IPS-15b (cell line): ENCODE measurements at regions not wholly inside any gene's neighbourhood (a gene's known extent, or its start where the extent isn't known, plus 50 kb on each side); places are given as distances from the start of the nearest gene placed in this dataset.

Experiments used
- H3K27me3 ChIP-seq: one replicate; pipeline ENCODE4 v1.6.1; 2013; ENCODE audit warnings: low read length; ENCODE audit not compliant: control insufficient read depth, insufficient read depth
- H3K36me3 ChIP-seq: one replicate; pipeline ENCODE4 v1.6.1; 2013; ENCODE audit warnings: low read length; ENCODE audit not compliant: control insufficient read depth, insufficient read depth
- H3K4me1 ChIP-seq: one replicate; pipeline ENCODE4 v1.6.1; 2013; ENCODE audit warnings: mild to moderate bottlenecking, low read length; ENCODE audit not compliant: control insufficient read depth, insufficient read depth
- H3K4me3 ChIP-seq: one replicate; pipeline ENCODE4 v1.5.1; 2013; ENCODE audit warnings: low read depth, low read length
- H3K9ac ChIP-seq: one replicate; pipeline ENCODE4 v1.6.1; 2013; ENCODE audit warnings: low read depth, mild to moderate bottlenecking, low read length
- H3K9me3 ChIP-seq: one replicate; pipeline ENCODE4 v1.6.1; 2013; ENCODE audit warnings: mild to moderate bottlenecking, low read length; ENCODE audit not compliant: control insufficient read depth, insufficient read depth

GRCh38 chr9:8234316-8234715, 434.7 kb upstream of the DMAC1 start:
- no peaks in the 10 kb centered on the region for H3K27me3 ChIP-seq
- peaks cover 5% of the 10 kb centered on the region for H3K4me1 ChIP-seq
- H3K4me3 ChIP-seq: no peak overlapping the region
- no peak overlapping the region for H3K9ac ChIP-seq
- no peaks in the 10 kb centered on the region for H3K9me3 ChIP-seq
- H3K36me3 ChIP-seq: no peaks in the 10 kb centered on the region

GRCh38 chr9:8232726-8233125, 433.1 kb upstream of the DMAC1 start:
- Histone ChIP-seq H3K27me3 (no peaks in the 10 kb centered on the region), H3K36me3 (no peaks in the 10 kb centered on the region), H3K9ac (no peak overlapping the region), H3K4me1 (peaks cover 5% of the 10 kb centered on the region), H3K4me3 (no peak overlapping the region), H3K9me3 (no peaks in the 10 kb centered on the region)

- H3K4me1 ChIP-seq: no peaks in the 10 kb centered on the region
- H3K9ac ChIP-seq: no peak overlapping the region
- H3K36me3 ChIP-seq: no peaks in the 10 kb centered on the region
- no peak overlapping the region for H3K4me3 ChIP-seq
- H3K27me3 ChIP-seq: no peaks in the 10 kb centered on the region
- H3K9me3 ChIP-seq: no peaks in the 10 kb centered on the region
Measured at GRCh38 chr9:8229226-8229625, 429.6 kb upstream of the DMAC1 start.

- H3K4me3 ChIP-seq: no peak overlapping the region
Measured at GRCh38 chr9:8224381-8224801, 424.8 kb upstream of the DMAC1 start.

GRCh38 chr9:8223861-8224260, 424.3 kb upstream of the DMAC1 start:
- Histone ChIP-seq H3K27me3 (no peaks in the 10 kb centered on the region), H3K4me1 (no peaks in the 10 kb centered on the region), H3K9me3 (no peaks in the 10 kb centered on the region), H3K9ac (no peak overlapping the region), H3K36me3 (no peaks in the 10 kb centered on the region), H3K4me3 (no peak overlapping the region)

More at GRCh38 chr9:8224381-8224801, 424.8 kb upstream of the DMAC1 start:
- Histone ChIP-seq H3K9me3 (no peaks in the 10 kb centered on the region), H3K36me3 (no peaks in the 10 kb centered on the region), H3K4me1 (no peaks in the 10 kb centered on the region), H3K27me3 (no peaks in the 10 kb centered on the region), H3K9ac (no peak overlapping the region)

- H3K4me1 ChIP-seq: no peaks in the 10 kb centered on the region
- no peaks in the 10 kb centered on the region for H3K27me3 ChIP-seq
- H3K36me3 ChIP-seq: no peaks in the 10 kb centered on the region
- no peak overlapping the region for H3K9ac ChIP-seq
- H3K4me3 ChIP-seq: no peak overlapping the region
- no peaks in the 10 kb centered on the region for H3K9me3 ChIP-seq
Measured at GRCh38 chr9:8221462-8221861, 421.9 kb upstream of the DMAC1 start.

GRCh38 chr9:8208465-8208864, 408.9 kb upstream of the DMAC1 start:
- Histone ChIP-seq H3K9me3 (no peaks in the 10 kb centered on the region), H3K4me1 (no peaks in the 10 kb centered on the region), H3K4me3 (no peak overlapping the region), H3K27me3 (no peaks in the 10 kb centered on the region), H3K36me3 (no peaks in the 10 kb centered on the region), H3K9ac (no peak overlapping the region)

- Histone ChIP-seq H3K9ac (no peak overlapping the region), H3K9me3 (no peaks in the 10 kb centered on the region), H3K36me3 (no peaks in the 10 kb centered on the region), H3K4me3 (no peak overlapping the region), H3K27me3 (no peaks in the 10 kb centered on the region), H3K4me1 (no peaks in the 10 kb centered on the region)
Measured at GRCh38 chr9:8207596-8207995, 408.0 kb upstream of the DMAC1 start.

- Histone ChIP-seq H3K27me3 (no peaks in the 10 kb centered on the region), H3K9me3 (no peaks in the 10 kb centered on the region), H3K4me3 (no peak overlapping the region), H3K9ac (no peak overlapping the region), H3K4me1 (no peaks in the 10 kb centered on the region), H3K36me3 (no peaks in the 10 kb centered on the region)
Measured at GRCh38 chr9:8206720-8207119, 407.1 kb upstream of the DMAC1 start.

- H3K36me3 ChIP-seq: no peaks in the 10 kb centered on the region
- H3K4me3 ChIP-seq: no peak overlapping the region
- H3K9ac ChIP-seq: no peak overlapping the region
- no peaks in the 10 kb centered on the region for H3K27me3 ChIP-seq
- H3K9me3 ChIP-seq: no peaks in the 10 kb centered on the region
- no peaks in the 10 kb centered on the region for H3K4me1 ChIP-seq
Measured at GRCh38 chr9:8205576-8205975, 406.0 kb upstream of the DMAC1 start.

GRCh38 chr9:8189881-8190280, 390.3 kb upstream of the DMAC1 start:
- Histone ChIP-seq H3K36me3 (no peaks in the 10 kb centered on the region), H3K27me3 (no peaks in the 10 kb centered on the region), H3K4me1 (no peaks in the 10 kb centered on the region), H3K4me3 (no peak overlapping the region), H3K9ac (no peak overlapping the region), H3K9me3 (no peaks in the 10 kb centered on the region)

- no peak overlapping the region for H3K9ac ChIP-seq
- no peaks in the 10 kb centered on the region for H3K4me1 ChIP-seq
- H3K4me3 ChIP-seq: no peak overlapping the region
- no peaks in the 10 kb centered on the region for H3K27me3 ChIP-seq
- no peaks in the 10 kb centered on the region for H3K36me3 ChIP-seq
- no peaks in the 10 kb centered on the region for H3K9me3 ChIP-seq
Measured at GRCh38 chr9:8188723-8189407, 389.3 kb upstream of the DMAC1 start.
